ENCODE measurements at regions not wholly inside any gene's neighbourhood (a gene's known extent, or its start where the extent isn't known, plus 50 kb on each side); places are given as distances from the start of the nearest gene placed in this dataset.

DNA sequence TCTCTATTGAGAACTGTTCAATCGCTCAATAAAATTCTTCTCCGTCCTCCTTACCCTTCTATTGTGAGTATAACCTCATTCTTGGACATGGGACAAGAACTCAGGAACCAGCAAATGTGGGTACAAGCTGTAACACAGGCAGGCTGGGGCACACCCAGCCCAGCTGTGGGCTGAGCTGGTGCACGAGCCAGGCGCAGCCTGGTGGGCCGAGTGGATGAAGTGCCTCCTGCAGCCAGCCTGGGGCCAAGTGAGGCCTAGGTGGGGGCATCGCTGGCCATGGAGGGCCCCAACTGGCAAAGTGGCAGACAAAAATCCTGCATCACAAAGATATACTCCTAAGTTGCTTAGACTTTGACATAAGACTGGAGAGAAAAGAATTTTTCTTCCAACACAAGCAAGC, 57.9 kb upstream of the DIAPH3 start:
- TF ChIP-seq POLR2A (IDR thresholded peaks at IDR 0.05; ENCODE audit: low read depth, low read length) (no peak), POLR2AphosphoS5 (IDR thresholded peaks at IDR 0.05; ENCODE audit: low read depth, low read length) (no peak), POU2F2 (IDR thresholded peaks at IDR 0.05; ENCODE audit: low read depth, low read length) (no peak)

Data from GM12891 (cell line).